ENCODE measurements at regions not wholly inside any gene's neighbourhood (a gene's known extent, or its start where the extent isn't known, plus 50 kb on each side); places are given as distances from the start of the nearest gene placed in this dataset.

GRCh38 chr4:148975464-148975863 is 533.2 kb upstream of the NR3C2 start:
- TF ChIP-seq HCFC1 (IDR thresholded peaks at IDR 0.05; ENCODE audit: low read length) (no peak), MXI1 (IDR thresholded peaks at IDR 0.05; ENCODE audit: low read depth, low read length) (no peak), CBX5 (IDR thresholded peaks at IDR 0.05; ENCODE audit: low read depth) (no peak), HDAC6 (IDR thresholded peaks at IDR 0.05; ENCODE audit: unreplicated experiment) (no peak), KDM1A (IDR thresholded peaks at IDR 0.05; ENCODE audit: borderline replicate concordance) (no peak), BHLHE40 (IDR thresholded peaks at IDR 0.05; ENCODE audit: borderline replicate concordance in 1 of 2, low read depth in 2 of 2, low read length in 1 of 2) (no peak), SPI1 (IDR thresholded peaks at IDR 0.05; ENCODE audit: borderline replicate concordance, insufficient read depth, low read depth, low read length) (no peak), POLR2AphosphoS5 (IDR thresholded peaks at IDR 0.05; ENCODE audit: low read length) (no peak), JUNB (IDR thresholded peaks at IDR 0.05) (no peak), MEF2A (IDR thresholded peaks at IDR 0.05; ENCODE audit: insufficient read depth, low read depth, low read length) (no peak), REST (IDR thresholded peaks at IDR 0.05; ENCODE audit: low read depth, low read length) (no peak), NKRF (conservative IDR thresholded peaks at IDR 0.05) (no peak)

Data from GM12878 (cell line).